ENCODE measurements at regions not wholly inside any gene's neighbourhood (a gene's known extent, or its start where the extent isn't known, plus 50 kb on each side); places are given as distances from the start of the nearest gene placed in this dataset.

GRCh38 chr6:7673063-7673536 lies 52.8 kb upstream of the BMP6 start:
- TF ChIP-seq CTCF (conservative IDR thresholded peaks at IDR 0.05) (no peak), ZFX (IDR thresholded peaks at IDR 0.05) (no peak)
- H3K27ac ChIP-seq = no peak overlapping the region

- TF ChIP-seq CTCF (conservative IDR thresholded peaks at IDR 0.05) = no peak
- TF ChIP-seq ZFX (IDR thresholded peaks at IDR 0.05) = no peak
- no peak overlapping the region for H3K27ac ChIP-seq
These were observed 51.6 kb upstream of the BMP6 start for GRCh38 chr6:7674291-7674690.

DNA sequence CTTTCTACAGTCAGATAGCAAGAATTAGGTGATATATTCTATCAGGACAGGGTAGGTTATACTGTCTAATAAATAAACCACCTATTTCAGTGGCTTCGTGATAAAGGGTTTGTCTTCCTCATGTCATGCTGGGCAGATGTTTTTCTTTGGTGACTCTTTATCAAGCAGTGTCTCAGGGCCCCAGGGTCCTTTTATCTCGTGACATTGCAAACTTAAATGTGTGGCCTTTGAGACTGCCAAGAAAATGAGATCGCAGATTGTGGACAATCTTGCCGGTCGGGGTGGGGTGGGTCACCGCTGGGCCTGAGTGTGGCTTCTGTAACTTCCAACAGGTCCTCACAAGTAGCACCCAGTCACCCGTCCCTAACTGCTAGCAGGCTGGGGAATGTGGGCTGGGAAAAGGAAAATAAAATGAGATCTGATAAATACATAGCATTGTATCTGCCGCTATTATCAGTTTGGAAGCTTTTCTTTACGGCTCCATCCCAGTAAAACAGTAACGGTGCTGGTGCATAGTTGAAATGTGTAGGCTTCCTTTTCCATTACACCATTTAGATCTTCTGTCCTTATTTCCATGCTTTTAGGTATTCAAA lies 50.5 kb upstream of the BMP6 start:
- H3K27ac ChIP-seq = no peak overlapping the region
- TF ChIP-seq CTCF (conservative IDR thresholded peaks at IDR 0.05) (no peak), ZFX (IDR thresholded peaks at IDR 0.05) (no peak)

Data from C4-2B (cell line).